Loucy (cell line): ENCODE measurements at regions not wholly inside any gene's neighbourhood (a gene's known extent, or its start where the extent isn't known, plus 50 kb on each side); places are given as distances from the start of the nearest gene placed in this dataset.
A peak's percentile ranks its signal among the peaks of the same experiment; 100 is the strongest.

Experiments used
- H2AFZ ChIP-seq: fragments of 200-600 bp; sonication (generic); 2 replicates; pipeline ENCODE4 v1.6.0; 2016; ENCODE audit warnings: antibody characterized with exemption, mild to moderate bottlenecking, low read length, moderate library complexity
- H3F3A ChIP-seq: fragments of 200-600 bp; 2 replicates; pipeline ENCODE4 v1.6.0; 2016; ENCODE audit warnings: antibody characterized with exemption, low read depth, mild to moderate bottlenecking
- H3K27me3 ChIP-seq: fragments of 200-600 bp; sonication (generic); 2 replicates; pipeline ENCODE4 v1.6.1; 2014; ENCODE audit warnings: low read length, mild to moderate bottlenecking; ENCODE audit not compliant: insufficient read depth, poor library complexity, severe bottlenecking
- H3K36me3 ChIP-seq: fragments of 200-600 bp; sonication (generic); 2 replicates; pipeline ENCODE4 v1.6.1; 2016; ENCODE audit warnings: low read length; ENCODE audit not compliant: insufficient read depth
- H3K4me1 ChIP-seq: fragments of 200-600 bp; sonication (generic); 2 replicates; pipeline ENCODE4 v1.5.1; 2014; ENCODE audit warnings: low read length, mild to moderate bottlenecking; ENCODE audit not compliant: insufficient read depth, poor library complexity, severe bottlenecking
- H3K4me2 ChIP-seq: fragments of 200-600 bp; sonication (generic); 2 replicates; pipeline ENCODE4 v1.6.0; 2014; ENCODE audit warnings: antibody characterized with exemption, low read length, low read depth, mild to moderate bottlenecking; ENCODE audit not compliant: poor library complexity, severe bottlenecking
- H3K4me3 ChIP-seq: fragments of 200-600 bp; sonication (generic); 2 replicates; pipeline ENCODE4 v1.5.1; 2014; ENCODE audit warnings: low read length, mild to moderate bottlenecking, mixed read lengths; ENCODE audit not compliant: poor library complexity, severe bottlenecking
- H3K79me2 ChIP-seq: fragments of 200-600 bp; sonication (generic); 2 replicates; pipeline ENCODE4 v1.6.1; 2014; ENCODE audit warnings: low read length; ENCODE audit not compliant: insufficient read depth
- H3K9ac ChIP-seq: fragments of 200-600 bp; sonication (generic); 2 replicates; pipeline ENCODE4 v1.6.0; 2014; ENCODE audit warnings: mild to moderate bottlenecking, low read depth, low read length, moderate library complexity; ENCODE audit not compliant: poor library complexity, severe bottlenecking
- H3K9me2 ChIP-seq: fragments of 200-600 bp; sonication (generic); replicated peaks from 2 replicates; pipeline ENCODE4 v1.6.1; 2016; ENCODE audit warnings: low read depth, low read length, mixed read lengths
- H3K9me3 ChIP-seq: fragments of 200-600 bp; sonication (generic); 2 replicates; pipeline ENCODE4 v1.6.1; 2014; ENCODE audit warnings: mild to moderate bottlenecking, antibody characterized with exemption, low read length, low read depth; ENCODE audit not compliant: insufficient read depth
- H4K20me1 ChIP-seq: fragments of 200-600 bp; sonication (generic); 2 replicates; pipeline ENCODE4 v1.6.0; 2014; ENCODE audit warnings: antibody characterized with exemption, low read length, mild to moderate bottlenecking; ENCODE audit not compliant: insufficient read depth, poor library complexity, severe bottlenecking
- CTCF ChIP-seq: fragments of 200-600 bp; sonication (generic); conservative IDR thresholded peaks from 2 replicates; pipeline ENCODE4 v1.5.1; 2014; ENCODE audit warnings: mild to moderate bottlenecking, antibody characterized with exemption, low read length
- EZH2phosphoT487 ChIP-seq: fragments of 200-600 bp; IDR thresholded peaks from 2 replicates; pipeline ENCODE4 v1.6.1; 2018; ENCODE audit warnings: antibody characterized with exemption, mild to moderate bottlenecking, moderate library complexity, borderline replicate concordance

- H3K36me3 ChIP-seq: no peaks in the 10 kb centered on the region
- no peaks in the 10 kb centered on the region for H3F3A ChIP-seq
- H4K20me1 ChIP-seq: no peaks in the 10 kb centered on the region
- H3K9me3 ChIP-seq: no peaks in the 10 kb centered on the region
- peaks cover 64% of the 10 kb centered on the region for H3K4me1 ChIP-seq
- H3K27me3 ChIP-seq: no peaks in the 10 kb centered on the region
- TF ChIP-seq CTCF: no peak
- TF ChIP-seq EZH2phosphoT487: no peak
- no peak overlapping the region for H2AFZ ChIP-seq
- peaks cover 22% of the 10 kb centered on the region; the same call in 1 of the 2 replicates for H3K79me2 ChIP-seq
- H3K4me2 ChIP-seq: no peak overlapping the region
- H3K4me3 ChIP-seq: no peak overlapping the region
- H3K9ac ChIP-seq: peak overlapping the region; percentile 65
- H3K9me2 ChIP-seq: no peaks in the 10 kb centered on the region
Observed at GRCh38 chr6:14209000-14209399, 91.4 kb downstream of the CD83 start.

DNA sequence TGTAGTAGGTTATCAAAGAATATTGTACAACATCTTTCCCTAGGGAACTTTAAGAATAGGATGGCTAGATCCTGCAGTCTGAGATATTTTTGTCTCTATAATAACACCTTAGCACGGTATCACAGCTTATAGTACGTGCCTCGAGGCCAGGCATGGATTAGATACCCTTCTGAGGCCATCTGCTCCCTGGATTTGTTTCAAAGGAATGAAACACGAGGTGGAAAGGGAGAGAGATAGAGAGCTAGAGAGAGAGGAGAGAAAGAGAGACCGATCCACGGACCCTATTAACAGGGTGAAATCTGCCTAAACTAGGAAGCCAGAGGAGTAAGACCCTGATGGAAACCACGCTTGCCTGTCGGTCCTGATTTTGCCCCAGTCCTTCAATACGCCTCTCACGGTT, 92.5 kb downstream of the CD83 start:
- Histone ChIP-seq H3K27me3 (no peaks in the 10 kb centered on the region), H3K9me2 (no peaks in the 10 kb centered on the region), H3K4me1 (peaks cover 69% of the 10 kb centered on the region), H3K9me3 (no peaks in the 10 kb centered on the region), H3F3A (no peaks in the 10 kb centered on the region), H3K79me2 (peaks cover 22% of the 10 kb centered on the region; the same call in 1 of the 2 replicates), H2AFZ (no peak overlapping the region), H3K9ac (peak overlapping the region; percentile 65), H3K36me3 (no peaks in the 10 kb centered on the region), H3K4me2 (no peak overlapping the region), H3K4me3 (no peak overlapping the region), H4K20me1 (no peaks in the 10 kb centered on the region)
- no peak for TF ChIP-seq CTCF
- no peak for TF ChIP-seq EZH2phosphoT487

- Histone ChIP-seq H3K9me2 (no peaks in the 10 kb centered on the region), H3K9ac (peak overlapping the region; percentile 82), H3K36me3 (no peaks in the 10 kb centered on the region), H2AFZ (0 out of 2 replicates have a peak overlapping the region, but pooled peaks have one; percentile 3), H3F3A (no peaks in the 10 kb centered on the region), H3K4me2 (peak overlapping the region; percentile 49), H3K4me1 (peaks cover 74% of the 10 kb centered on the region), H3K27me3 (no peaks in the 10 kb centered on the region), H3K79me2 (peaks cover 22% of the 10 kb centered on the region; the same call in 1 of the 2 replicates), H4K20me1 (no peaks in the 10 kb centered on the region), H3K9me3 (no peaks in the 10 kb centered on the region), H3K4me3 (peak overlapping the region; percentile 10)
- TF ChIP-seq CTCF (peak; percentile 54), EZH2phosphoT487 (no peak)
Observed at GRCh38 chr6:14210663-14211561, 93.3 kb downstream of the CD83 start.
